Coronary artery (tissue), 2 donors: ENCODE measurements at regions not wholly inside any gene's neighbourhood (a gene's known extent, or its start where the extent isn't known, plus 50 kb on each side); places are given as distances from the start of the nearest gene placed in this dataset.
A peak's percentile ranks its signal among the peaks of the same experiment; 100 is the strongest.
"Not testable (repeated sequence)": the region's sequence is repeated elsewhere in the genome, so short reads cannot be mapped to it uniquely, and the experiment has no call there.

ENCODE experiments used
- DNase-seq: peaks from one replicate; pipeline ENCODE4 v3.0.0-alpha.2; 2017; ENCODE audit warnings: low spot score
- H3K27ac ChIP-seq, 2 donors: fragments of 200-600 bp; sonication (generic); one replicate each; pipeline ENCODE4 v1.5.1; 2016 to 2019
- H3K4me3 ChIP-seq: fragments of 200-600 bp; sonication (generic); 2 replicates; pipeline ENCODE4 v1.5.1; 2016; ENCODE audit warnings: mild to moderate bottlenecking, moderate library complexity
- CTCF ChIP-seq: fragments of 200-600 bp; sonication (generic); IDR thresholded peaks from one replicate; pipeline ENCODE4 v1.5.1; 2019; ENCODE audit warnings: antibody characterized with exemption

GRCh38 chrX:106467422-106467821 is 144.4 kb upstream of the RADX start:
- no peak for DNase-seq

GRCh38 chrX:106467943-106468342 is 143.8 kb upstream of the RADX start:
- no peak overlapping the region for H3K27ac ChIP-seq
- TF ChIP-seq CTCF = no peak
- H3K4me3 ChIP-seq = no peak overlapping the region
- no peak for DNase-seq

More at GRCh38 chrX:106467422-106467821, 144.4 kb upstream of the RADX start:
- Histone ChIP-seq H3K4me3 (no peak overlapping the region), H3K27ac (no peak overlapping the region)
- no peak for TF ChIP-seq CTCF

- Histone ChIP-seq H3K4me3 (no peak overlapping the region), H3K27ac (no peak overlapping the region)
- TF ChIP-seq CTCF = no peak
- DNase-seq = no peak
Measured at GRCh38 chrX:106468433-106468832, 143.3 kb upstream of the RADX start.

- no peak overlapping the region for H3K4me3 ChIP-seq
- TF ChIP-seq CTCF = no peak
- no peak overlapping the region for H3K27ac ChIP-seq
- DNase-seq = no peak
Measured at GRCh38 chrX:106479920-106480319, 131.9 kb upstream of the RADX start.

GRCh38 chrX:106481341-106481740 is 130.4 kb upstream of the RADX start:
- TF ChIP-seq CTCF = peak; percentile 80
- H3K27ac ChIP-seq = no peak overlapping the region
- no peak overlapping the region for H3K4me3 ChIP-seq
- no peak for DNase-seq

GRCh38 chrX:106484233-106484632 is 127.5 kb upstream of the RADX start:
- DNase-seq = no peak
- H3K27ac ChIP-seq = no peak overlapping the region
- no peak overlapping the region for H3K4me3 ChIP-seq
- no peak for TF ChIP-seq CTCF

GRCh38 chrX:106493210-106493816 is 118.5 kb upstream of the RADX start:
- not testable (repeated sequence) for H3K4me3 ChIP-seq, H3K27ac ChIP-seq, DNase-seq
